H9 (cell line): ENCODE measurements at regions not wholly inside any gene's neighbourhood (a gene's known extent, or its start where the extent isn't known, plus 50 kb on each side); places are given as distances from the start of the nearest gene placed in this dataset.

Experiments used
- DNase-seq: peaks from one replicate; pipeline ENCODE4 v3.0.0-alpha.2; 2017
- H2AFZ ChIP-seq: one replicate; pipeline ENCODE4 v1.6.1; 2013; ENCODE audit warnings: mild to moderate bottlenecking, low read length, control low read depth, moderate library complexity
- H2AK5ac ChIP-seq: 2 replicates; pipeline ENCODE4 v1.6.1; 2013; ENCODE audit warnings: low read length, control low read depth, mixed read lengths; ENCODE audit not compliant: insufficient read length
- H2BK120ac ChIP-seq: one replicate; pipeline ENCODE4 v1.6.1; 2013; ENCODE audit warnings: low read depth, mild to moderate bottlenecking, low read length, control low read depth, inconsistent platforms; ENCODE audit not compliant: poor library complexity, severe bottlenecking
- H2BK12ac ChIP-seq: 2 replicates; pipeline ENCODE4 v1.6.1; 2013; ENCODE audit warnings: low read length, control low read depth, mixed read lengths, low read depth; ENCODE audit not compliant: insufficient read length
- H2BK15ac ChIP-seq: 2 replicates; pipeline ENCODE4 v1.6.1; 2013; ENCODE audit warnings: low read depth, low read length, control low read depth
- H2BK20ac ChIP-seq: one replicate; pipeline ENCODE4 v1.6.1; 2013; ENCODE audit warnings: low read depth, mild to moderate bottlenecking, low read length, control low read depth, inconsistent platforms; ENCODE audit not compliant: poor library complexity, severe bottlenecking
- H2BK5ac ChIP-seq: 2 replicates; pipeline ENCODE4 v1.6.1; 2013; ENCODE audit warnings: low read length, control low read depth, mixed read lengths; ENCODE audit not compliant: insufficient read length
- H3K14ac ChIP-seq: 2 replicates; pipeline ENCODE4 v1.6.1; 2013; ENCODE audit warnings: low read length, control low read depth; ENCODE audit not compliant: insufficient read depth
- H3K18ac ChIP-seq: 2 replicates; pipeline ENCODE4 v1.6.1; 2013; ENCODE audit warnings: low read depth, mild to moderate bottlenecking, mixed read lengths, low read length, control low read depth; ENCODE audit not compliant: insufficient read length
- H3K23ac ChIP-seq: 2 replicates; pipeline ENCODE4 v1.6.1; 2013; ENCODE audit warnings: low read length, control low read depth, mixed read lengths, low read depth; ENCODE audit not compliant: insufficient read length
- H3K23me2 ChIP-seq: 2 replicates; pipeline ENCODE4 v1.6.1; 2013; ENCODE audit warnings: low read depth, mild to moderate bottlenecking, mixed read lengths, low read length, control low read depth; ENCODE audit not compliant: insufficient read length, poor library complexity, severe bottlenecking
- H3K27ac ChIP-seq: 2 replicates; pipeline ENCODE4 v1.5.1; 2013; ENCODE audit warnings: low read length, control low read depth, mixed read lengths, low read depth; ENCODE audit not compliant: insufficient read length
- H3K27me3 ChIP-seq: 2 replicates; pipeline ENCODE4 v1.6.1; 2013; ENCODE audit warnings: low read length, control low read depth, inconsistent platforms; ENCODE audit not compliant: insufficient read depth
- H3K4ac ChIP-seq: 2 replicates; pipeline ENCODE4 v1.6.1; 2013; ENCODE audit warnings: low read depth, mild to moderate bottlenecking, control low read depth, inconsistent platforms, low read length, moderate library complexity
- H3K4me1 ChIP-seq: 2 replicates; pipeline ENCODE4 v1.6.1; 2013; ENCODE audit warnings: low read length, control low read depth, inconsistent platforms; ENCODE audit not compliant: insufficient read depth
- H3K4me2 ChIP-seq: 2 replicates; pipeline ENCODE4 v1.6.1; 2013; ENCODE audit warnings: low read length, control low read depth, mixed read lengths; ENCODE audit not compliant: insufficient read length, insufficient read depth
- H3K56ac ChIP-seq: 2 replicates; pipeline ENCODE4 v1.6.1; 2013; ENCODE audit warnings: low read depth, mild to moderate bottlenecking, mixed read lengths, low read length, control low read depth; ENCODE audit not compliant: insufficient read length
- H3K79me1 ChIP-seq: 2 replicates; pipeline ENCODE4 v1.6.1; 2013; ENCODE audit warnings: low read depth, mild to moderate bottlenecking, moderate library complexity, low read length, control low read depth, inconsistent platforms; ENCODE audit not compliant: insufficient read depth, poor library complexity, severe bottlenecking
- H3K79me2 ChIP-seq: 2 replicates; pipeline ENCODE4 v1.6.1; 2013; ENCODE audit warnings: low read length, control low read depth, inconsistent platforms; ENCODE audit not compliant: insufficient read depth
- H3K9ac ChIP-seq: 2 replicates; pipeline ENCODE4 v1.6.1; 2013; ENCODE audit warnings: low read length, control low read depth, mixed read lengths; ENCODE audit not compliant: insufficient read length; ENCODE audit errors: extremely low read depth
- H3K9me3 ChIP-seq: one replicate; pipeline ENCODE4 v1.6.1; 2013; ENCODE audit warnings: low read depth, low read length, inconsistent platforms; ENCODE audit not compliant: control insufficient read depth
- H3T11ph ChIP-seq: one replicate; pipeline ENCODE4 v1.6.1; 2013; ENCODE audit warnings: mild to moderate bottlenecking, low read length, control low read depth, inconsistent platforms
- H4K20me1 ChIP-seq: one replicate; pipeline ENCODE4 v1.6.1; 2013; ENCODE audit not compliant: control insufficient read depth, insufficient read length, insufficient read depth
- H4K5ac ChIP-seq: 2 replicates; pipeline ENCODE4 v1.6.1; 2013; ENCODE audit warnings: low read depth, mild to moderate bottlenecking, mixed read lengths, low read length, control low read depth; ENCODE audit not compliant: insufficient read length
- H4K8ac ChIP-seq: replicated peaks from 2 replicates; pipeline ENCODE4 v1.6.1; 2013; ENCODE audit warnings: low read length, control low read depth, mixed read lengths, low read depth; ENCODE audit not compliant: insufficient read length
- H4K91ac ChIP-seq: 2 replicates; pipeline ENCODE4 v1.6.1; 2013; ENCODE audit warnings: low read depth, mild to moderate bottlenecking, moderate library complexity, mixed read lengths, low read length, control low read depth; ENCODE audit not compliant: insufficient read length
- H3K27ac Mint-ChIP-seq, 3 experiments: 2 replicates in 2 of 3; 3 replicates in 1 of 3; pipeline ENCODE4 v1.8.0; 2020 to 2021; ENCODE audit warnings: mixed read lengths in 3 of 3, mild to moderate bottlenecking in 1 of 3, moderate library complexity in 1 of 3
- H3K27me3 Mint-ChIP-seq: 2 replicates; pipeline ENCODE4 v1.8.0; 2021; ENCODE audit warnings: low read depth, mild to moderate bottlenecking, moderate library complexity, mixed read lengths
- H3K36me3 Mint-ChIP-seq, 3 experiments: 2 replicates in 2 of 3; 3 replicates in 1 of 3; pipeline ENCODE4 v1.8.0; 2020 to 2021; ENCODE audit warnings: low read depth in 3 of 3, mixed read lengths in 3 of 3; ENCODE audit not compliant: insufficient read depth in 1 of 3
- H3K4me1 Mint-ChIP-seq, 2 experiments: 2 replicates each; pipeline ENCODE4 v1.8.0; 2020; ENCODE audit warnings: mixed read lengths in 2 of 2
- H3K4me3 Mint-ChIP-seq, 2 experiments: 2 replicates in 1 of 2; 3 replicates in 1 of 2; pipeline ENCODE4 v1.8.0; 2020 to 2021; ENCODE audit warnings: mild to moderate bottlenecking in 2 of 2, mixed read lengths in 2 of 2, moderate library complexity in 1 of 2
- H3K9me3 Mint-ChIP-seq, 2 experiments: 2 replicates in 1 of 2; 3 replicates in 1 of 2; pipeline ENCODE4 v1.8.0; 2020; ENCODE audit warnings: mild to moderate bottlenecking in 2 of 2, mixed read lengths in 2 of 2, moderate library complexity in 1 of 2
- CTCF ChIP-seq: fragments of 200-600 bp; sonication (generic); conservative IDR thresholded peaks from 3 replicates; pipeline ENCODE4 v1.8.0; 2021; ENCODE audit warnings: antibody characterized with exemption, mild to moderate bottlenecking
- WGBS: extraction: QIAGEN DNeasy Blood & Tissue Kit; methylation state at CpG from one replicate; pipeline ENCODE4 v1.1.7; 2013; ENCODE audit warnings: missing lambda C conversion rate, low lambda C conversion rate, mixed read lengths; ENCODE audit not compliant: insufficient read length; ENCODE audit errors: extremely low coverage; 5-methylcytosine and 5-hydroxymethylcytosine counted together

- no peaks in the 10 kb centered on the region for H3K9me3 ChIP-seq
- H2AFZ ChIP-seq, result no peak overlapping the region
- TF ChIP-seq CTCF, result no peak
These were observed 105.4 kb upstream of the PDC start for GRCh38 chr1:186566140-186566855.

More at GRCh38 chr1:186566140-186566855, 105.4 kb upstream of the PDC start:
- WGBS, result no CpG with 5 or more reads among the region's 3 CpGs
- no peaks in the 10 kb centered on the region for H3K23me2 ChIP-seq
- no peaks in the 10 kb centered on the region for H3K79me1 ChIP-seq
- H4K20me1 ChIP-seq, result no peaks in the 10 kb centered on the region
- H3K27ac Mint-ChIP-seq, result no peak overlapping the region
- H3K79me2 ChIP-seq, result no peaks in the 10 kb centered on the region
- no peak overlapping the region for H3K18ac ChIP-seq
- no peak overlapping the region for H3K4ac ChIP-seq
- H2BK15ac ChIP-seq, result no peak overlapping the region
- no peak overlapping the region for H3K9ac ChIP-seq
- no peak overlapping the region for H3K4me3 Mint-ChIP-seq
- no peak overlapping the region for H3K14ac ChIP-seq
- H2BK20ac ChIP-seq, result no peak overlapping the region
- H3K27ac ChIP-seq, result no peak overlapping the region
- no peak for DNase-seq
- H4K5ac ChIP-seq, result no peak overlapping the region
- no peak overlapping the region for H3K23ac ChIP-seq
- no peaks in the 10 kb centered on the region for H3K27me3 ChIP-seq
- H3K9me3 Mint-ChIP-seq, result no peaks in the 10 kb centered on the region
- no peak overlapping the region for H2BK120ac ChIP-seq
- no peak overlapping the region for H3K4me2 ChIP-seq
- H3K4me1 Mint-ChIP-seq, result no peaks in the 10 kb centered on the region
- H2BK12ac ChIP-seq, result no peak overlapping the region
- no peak overlapping the region for H3T11ph ChIP-seq
- H2AK5ac ChIP-seq, result no peak overlapping the region
- no peak overlapping the region for H4K91ac ChIP-seq
- H3K27me3 Mint-ChIP-seq, result no peaks in the 10 kb centered on the region
- no peaks in the 10 kb centered on the region for H3K36me3 Mint-ChIP-seq
- H3K56ac ChIP-seq, result no peak overlapping the region
- H3K4me1 ChIP-seq, result no peaks in the 10 kb centered on the region
- no peak overlapping the region for H4K8ac ChIP-seq
- no peak overlapping the region for H2BK5ac ChIP-seq
